GM19328 (cell line): ENCODE measurements at regions not wholly inside any gene's neighbourhood (a gene's known extent, or its start where the extent isn't known, plus 50 kb on each side); places are given as distances from the start of the nearest gene placed in this dataset.
"Not testable (repeated sequence)": the region's sequence is repeated elsewhere in the genome, so short reads cannot be mapped to it uniquely, and the experiment has no call there.

Source experiments
- ATAC-seq: cut with Tn5 transposase; IDR thresholded peaks from one replicate; pipeline ENCODE4 v1.9.1; 2021; ENCODE audit warnings: mild to moderate bottlenecking, moderate library complexity; ENCODE audit not compliant: unreplicated experiment

- no peak for ATAC-seq
Observed at GRCh38 chr14:36418937-36419336, 98.5 kb upstream of the MBIP start.

GRCh38 chr14:36411951-36412350 is 91.5 kb upstream of the MBIP start:
- not testable (repeated sequence) for ATAC-seq

DNA sequence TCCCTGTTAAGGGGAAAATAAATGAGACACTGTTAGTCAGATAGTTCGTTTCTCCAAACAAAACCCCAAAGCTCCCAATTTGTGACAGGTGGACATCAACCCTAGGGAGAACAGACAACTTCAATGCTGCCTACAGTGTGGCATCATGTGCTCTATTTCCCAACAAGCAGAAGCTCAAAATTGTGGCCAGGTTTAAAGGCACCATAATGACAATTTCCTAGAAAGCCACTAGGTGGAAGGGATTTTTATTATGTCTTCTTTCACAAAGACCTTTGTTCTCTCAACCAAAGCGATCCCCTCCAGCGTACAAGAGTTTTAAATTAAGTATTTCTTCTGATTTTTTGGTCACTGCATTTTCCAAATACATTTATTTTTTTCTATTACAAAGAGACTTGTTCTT is 88.0 kb upstream of the MBIP start:
- no peak for ATAC-seq

GRCh38 chr14:36405589-36406274 is 85.3 kb upstream of the MBIP start:
- ATAC-seq: no peak

DNA sequence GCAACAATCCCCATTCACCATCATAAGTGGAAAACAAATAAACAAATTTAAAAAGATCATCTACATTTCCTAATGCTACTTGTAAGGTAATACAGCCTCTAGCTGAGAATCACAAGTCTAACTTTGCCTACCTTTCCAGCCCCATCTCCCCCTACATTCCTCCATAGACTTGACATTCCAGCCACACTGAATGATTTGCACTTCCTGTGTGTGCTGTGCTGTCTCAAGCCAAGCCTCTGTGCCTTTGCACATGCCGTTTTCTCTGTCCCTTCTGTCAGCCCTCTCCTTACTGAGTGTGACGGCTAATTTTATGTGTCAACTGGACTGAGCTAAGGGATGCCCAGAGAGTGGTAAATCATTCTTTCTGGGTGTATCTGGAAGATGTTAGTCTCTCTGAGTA is 82.4 kb upstream of the MBIP start:
- no peak for ATAC-seq

DNA sequence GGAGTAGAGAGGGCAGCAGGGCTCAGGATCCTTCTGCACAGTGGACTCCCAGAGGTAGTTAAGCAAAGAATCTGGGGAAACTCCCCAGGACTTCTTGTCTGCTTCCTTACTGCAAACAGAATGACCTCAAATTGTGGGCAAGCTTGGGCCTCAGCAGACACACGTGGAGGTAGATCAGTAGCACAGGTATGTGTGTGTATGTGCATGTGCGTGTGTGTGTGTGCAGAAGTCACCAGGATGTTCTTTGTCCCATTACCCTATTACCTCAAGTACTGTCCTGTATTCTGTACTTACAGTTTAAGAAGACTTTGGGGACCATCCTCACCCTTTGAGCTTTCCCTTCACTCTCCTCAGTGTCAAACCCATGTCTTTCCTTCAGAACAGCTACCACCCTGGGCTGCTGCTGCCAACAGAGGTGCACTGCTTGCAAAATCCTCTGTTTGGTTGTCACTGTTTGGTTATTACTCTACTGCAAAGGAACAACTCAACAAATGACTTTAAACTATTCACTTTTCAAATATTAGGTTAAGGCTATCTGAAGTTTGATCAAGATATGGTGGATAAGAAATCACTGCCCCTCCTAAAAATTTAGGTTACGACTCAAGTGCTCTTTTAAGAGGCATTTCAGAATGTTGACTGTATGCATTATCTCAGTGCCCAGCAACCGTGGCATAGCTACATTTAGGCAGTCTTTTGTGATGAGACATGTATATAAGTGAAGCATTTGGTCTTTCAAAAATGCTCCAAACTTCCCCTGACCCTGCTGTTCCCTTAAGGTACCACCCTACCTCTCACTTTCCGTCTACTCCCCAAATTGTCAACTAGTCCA is 78.2 kb upstream of the MBIP start:
- no peak for ATAC-seq

GRCh38 chr14:36397357-36397756 is 76.9 kb upstream of the MBIP start:
- no peak for ATAC-seq

- no peak for ATAC-seq
Observed at GRCh38 chr14:36396798-36397197, 76.4 kb upstream of the MBIP start.

DNA sequence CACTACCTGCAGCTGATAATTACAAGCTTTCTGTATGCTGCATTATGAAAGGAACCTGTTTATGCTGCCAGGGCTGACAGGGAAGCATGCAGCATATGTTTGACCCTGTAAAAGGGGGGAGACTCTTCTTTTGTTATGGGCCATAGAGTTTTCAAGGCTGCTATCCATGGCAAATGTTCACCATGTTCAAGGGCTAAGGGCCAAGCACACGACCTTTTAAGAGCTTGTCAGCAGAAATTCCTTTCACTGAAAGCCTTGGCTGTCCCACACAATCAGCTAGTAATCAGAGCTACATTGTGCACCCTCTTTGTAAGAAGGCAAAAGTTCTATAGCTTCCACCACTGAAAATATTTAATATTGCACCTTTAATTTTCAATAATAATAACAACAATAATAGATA is 74.2 kb upstream of the MBIP start:
- ATAC-seq: no peak

- no peak for ATAC-seq
Observed at GRCh38 chr14:36390718-36391117, 70.3 kb upstream of the MBIP start.

GRCh38 chr14:36383767-36384431 is 63.5 kb upstream of the MBIP start:
- ATAC-seq: no peak

GRCh38 chr14:36373982-36374673 is 53.7 kb upstream of the MBIP start:
- peak; percentile 84 for ATAC-seq
